ENCODE measurements at regions not wholly inside any gene's neighbourhood (a gene's known extent, or its start where the extent isn't known, plus 50 kb on each side); places are given as distances from the start of the nearest gene placed in this dataset.
A peak's percentile ranks its signal among the peaks of the same experiment; 100 is the strongest.
"Not testable (repeated sequence)": the region's sequence is repeated elsewhere in the genome, so short reads cannot be mapped to it uniquely, and the experiment has no call there.

DNA sequence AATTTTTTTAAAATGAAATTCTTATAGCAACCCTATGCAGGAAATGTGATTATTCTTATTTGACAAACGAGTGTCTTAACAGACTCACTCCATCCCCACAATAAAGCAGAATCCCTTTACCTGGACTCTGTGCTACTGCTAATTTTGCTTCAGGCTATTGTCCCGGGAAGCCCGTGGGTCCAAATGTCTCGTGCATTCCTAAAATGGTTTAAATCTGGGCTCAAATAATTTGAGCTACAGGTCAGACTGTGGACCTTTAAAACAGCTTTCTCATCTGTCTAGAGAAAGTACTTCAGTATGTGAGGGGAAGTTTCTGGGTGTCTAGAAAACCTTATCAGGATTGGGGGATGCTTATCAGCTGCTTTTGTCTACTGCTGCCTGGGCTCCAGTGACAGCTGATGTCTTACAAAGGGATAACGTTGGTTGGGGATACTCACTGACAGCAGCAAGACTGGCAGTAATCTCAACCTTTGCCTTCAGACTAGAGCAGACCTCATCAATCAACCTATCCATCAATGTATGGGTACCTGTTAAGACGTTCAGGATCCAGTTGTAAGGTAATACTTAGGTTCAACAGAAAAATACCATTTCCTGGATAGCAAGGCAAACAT lies 197.9 kb upstream of the CDH11 start:
- no peak for DNase-seq

DNA sequence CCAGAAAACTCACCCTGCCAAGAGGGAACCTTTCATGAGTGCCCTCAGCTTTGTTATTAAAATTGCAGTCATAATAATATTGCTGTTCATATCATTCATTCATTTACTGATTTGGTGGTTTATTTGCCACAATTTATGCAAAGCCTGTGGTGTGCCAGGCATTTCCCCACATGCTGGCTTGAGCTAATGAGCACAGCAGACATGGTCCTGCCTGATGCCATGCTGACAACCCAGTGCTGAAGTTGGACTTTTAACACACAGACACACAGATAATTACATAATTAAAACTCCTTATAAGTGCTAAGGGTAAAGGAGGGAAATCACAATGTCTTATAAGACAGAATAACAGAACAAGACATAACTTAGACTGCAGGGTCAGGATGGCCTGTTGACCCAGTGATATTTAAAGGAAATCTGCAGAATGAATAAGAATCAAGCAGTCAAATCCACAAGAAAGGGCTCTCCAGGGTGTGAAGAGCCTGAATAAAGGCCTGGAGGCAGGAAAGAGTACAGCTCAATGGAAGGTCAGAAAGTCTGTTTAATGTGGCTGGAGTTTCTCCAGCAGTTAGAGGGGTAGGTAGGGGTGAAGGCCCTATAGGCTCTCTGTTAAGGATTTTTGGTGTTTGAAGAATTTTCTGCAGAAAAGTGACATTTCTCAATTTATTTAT lies 196.9 kb upstream of the CDH11 start:
- DNase-seq, result no peak

DNA sequence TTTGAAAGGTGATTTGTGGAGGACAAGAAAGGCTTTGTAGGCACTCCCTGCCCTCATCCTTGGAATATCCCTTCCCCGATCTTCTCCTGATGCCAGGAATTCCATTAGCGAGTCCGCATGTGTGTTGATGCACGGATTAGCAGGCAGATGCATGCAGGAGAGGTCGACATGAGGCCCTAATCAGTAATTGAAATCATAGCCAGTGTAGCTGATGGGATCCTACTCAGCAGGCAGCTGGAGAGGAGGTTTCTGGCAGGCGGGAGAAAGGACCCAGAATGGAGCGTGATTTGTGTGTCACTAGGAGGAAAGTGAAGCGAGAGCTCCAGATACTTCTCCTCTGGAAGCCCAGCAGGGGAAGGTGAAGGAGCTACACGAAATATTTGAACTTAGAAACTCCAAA lies 196.3 kb upstream of the CDH11 start:
- DNase-seq, result peak; percentile 58

DNA sequence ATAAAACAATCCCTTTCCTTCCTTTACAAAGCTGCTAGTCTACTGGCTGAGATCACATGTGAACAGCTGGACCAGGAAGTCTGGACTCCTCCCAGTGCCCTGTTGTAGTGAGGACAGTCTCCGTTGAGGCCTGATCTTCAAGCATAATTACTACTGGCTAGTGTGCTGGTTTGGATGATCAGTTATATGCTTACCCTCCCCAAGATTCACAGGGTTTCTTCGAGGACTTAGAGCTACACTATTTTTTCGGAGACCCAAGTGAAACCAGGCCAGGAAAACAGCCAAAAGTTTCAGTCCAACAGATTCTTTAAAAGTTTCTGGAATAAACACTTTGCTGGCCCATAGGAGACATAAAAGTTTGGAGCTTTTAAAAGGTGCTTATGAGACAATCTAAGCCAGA lies 194.9 kb upstream of the CDH11 start:
- DNase-seq, result no peak

DNA sequence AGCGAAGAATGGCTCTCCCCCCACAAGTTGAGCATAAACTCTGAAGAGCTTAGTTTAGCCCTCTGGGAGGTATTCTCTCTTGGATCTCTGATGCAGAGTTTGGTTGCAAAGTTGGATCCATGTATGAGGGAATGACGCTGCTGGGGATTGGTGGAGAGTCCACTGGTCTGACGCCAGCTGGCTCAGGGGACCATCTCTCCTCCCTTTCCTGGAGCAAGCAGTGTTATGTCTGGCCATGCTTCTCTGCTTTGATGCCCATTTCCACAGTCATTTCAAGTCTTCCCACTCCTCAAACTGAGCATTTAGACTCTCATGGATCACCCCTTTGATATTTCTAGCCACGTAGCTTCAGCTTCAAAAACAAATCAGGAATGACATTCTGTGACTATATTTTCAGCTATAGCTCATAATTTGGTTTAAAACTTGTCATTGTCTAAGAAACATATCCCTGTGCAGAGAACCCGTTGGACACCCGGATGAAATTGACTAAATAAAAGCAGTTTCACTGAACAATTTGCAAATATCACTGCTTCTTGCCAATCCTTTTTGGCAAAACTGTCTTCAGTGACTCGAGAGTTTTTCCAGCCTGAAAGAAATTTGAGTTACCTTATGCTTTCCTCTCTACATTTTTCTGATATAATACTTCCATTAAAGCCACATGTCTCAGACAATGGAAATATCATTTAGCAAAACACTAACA lies 193.4 kb upstream of the CDH11 start:
- no peak for DNase-seq

DNA sequence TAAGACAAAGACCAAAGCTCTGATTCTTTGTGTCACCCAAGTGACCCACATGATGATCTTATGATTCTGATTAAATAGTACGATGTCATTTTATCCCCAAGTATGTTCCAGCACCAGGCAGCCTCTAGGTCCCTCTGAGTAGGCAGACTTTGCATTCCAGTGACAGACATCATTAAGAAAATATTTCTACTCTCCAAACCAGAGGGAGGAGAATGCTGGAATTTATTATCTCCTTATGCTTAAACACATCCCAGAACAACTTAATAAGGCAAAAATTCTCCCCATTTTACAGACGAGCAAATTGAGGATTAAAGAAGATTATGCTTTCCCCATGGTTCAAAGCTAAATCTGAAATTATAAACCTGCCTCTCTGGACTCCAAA lies 192.8 kb upstream of the CDH11 start:
- no peak for DNase-seq

DNA sequence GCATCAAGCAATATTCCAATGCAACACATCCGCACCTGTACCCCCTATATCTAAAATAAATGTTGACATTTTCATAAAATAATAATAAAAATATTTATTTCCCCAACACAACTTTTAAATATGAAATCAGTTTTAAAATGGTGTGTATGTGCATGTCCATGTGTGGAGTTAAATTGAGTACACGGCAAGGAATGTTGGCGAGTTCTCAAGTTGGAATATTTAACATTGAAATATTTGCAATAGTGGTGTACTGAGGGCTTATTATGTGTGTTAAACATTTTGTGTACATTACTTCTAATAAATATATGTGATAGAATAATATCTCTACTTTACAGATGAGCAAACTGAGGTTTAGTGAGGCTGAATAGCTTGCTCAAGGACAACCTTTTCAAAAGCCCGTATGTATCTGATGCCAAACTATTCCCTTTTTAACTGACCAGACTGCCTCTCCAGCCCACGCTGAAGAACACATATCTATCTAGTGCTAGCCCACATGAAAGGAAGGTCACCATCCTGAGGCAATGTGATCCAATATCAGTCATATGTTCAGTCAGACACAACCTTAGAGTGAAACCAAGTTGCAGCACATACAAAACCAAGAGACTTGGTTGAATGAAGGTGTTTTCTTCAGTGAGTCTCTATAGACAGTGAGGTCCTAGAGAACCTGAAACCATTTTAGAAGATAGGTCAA lies 192.2 kb upstream of the CDH11 start:
- DNase-seq, result no peak

DNA sequence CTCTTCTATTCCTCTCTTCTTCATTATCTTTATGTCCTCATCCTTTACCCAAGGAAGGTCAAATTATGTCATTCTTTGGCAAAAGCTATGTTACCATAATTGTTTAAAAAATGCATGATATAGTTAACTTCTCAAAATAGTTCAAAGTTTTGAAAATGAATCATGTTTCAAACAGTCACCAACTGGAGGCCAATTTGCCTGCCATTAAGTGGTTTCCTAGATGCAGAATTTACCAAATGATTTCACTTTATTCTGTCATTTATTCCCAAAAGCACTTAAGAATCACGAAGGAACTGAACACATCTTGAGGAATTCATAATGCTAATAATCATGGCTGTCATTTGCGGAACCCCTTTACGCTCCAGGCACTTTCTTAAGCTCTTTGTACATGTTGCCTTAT lies 190.9 kb upstream of the CDH11 start:
- DNase-seq, result no peak

DNA sequence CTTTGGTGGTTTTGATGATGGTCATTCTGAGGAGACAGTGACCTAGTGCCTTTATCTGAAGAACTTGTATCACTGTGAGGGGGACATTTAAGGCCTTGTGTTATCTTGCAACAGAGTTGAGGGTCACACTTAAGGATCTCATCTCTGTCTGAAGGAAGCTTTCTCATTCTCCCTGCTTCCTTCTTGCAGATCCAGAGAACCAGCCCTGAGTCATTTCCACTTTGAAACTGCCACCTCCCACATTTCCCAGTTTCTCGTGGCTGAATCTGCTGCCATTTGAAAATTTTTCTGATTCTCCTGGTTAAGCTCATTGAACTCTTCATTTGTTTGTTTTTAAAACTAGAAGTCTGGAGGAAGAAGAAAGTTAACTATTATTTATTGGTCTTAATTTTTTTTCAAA lies 190.2 kb upstream of the CDH11 start:
- no peak for DNase-seq

DNA sequence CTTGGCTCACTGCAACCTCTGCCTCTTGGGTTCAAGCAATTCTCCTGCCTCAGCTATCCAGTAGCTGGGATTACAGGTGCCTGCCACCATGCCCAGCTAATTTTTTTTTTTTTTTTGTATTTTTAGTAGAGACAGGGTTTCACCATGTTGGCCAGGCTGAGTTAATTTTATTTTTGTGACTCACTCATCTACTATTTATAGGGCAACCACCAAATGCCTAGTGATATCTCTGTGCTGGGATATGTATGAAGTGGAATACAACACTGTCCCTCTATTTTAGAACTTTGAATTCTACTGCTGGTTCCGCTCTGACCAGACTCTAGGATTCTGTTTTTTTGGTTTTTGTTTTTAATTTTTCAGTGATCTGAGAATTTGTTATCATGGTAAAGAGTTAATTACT lies 188.6 kb upstream of the CDH11 start:
- DNase-seq, result not testable (repeated sequence)

DNA sequence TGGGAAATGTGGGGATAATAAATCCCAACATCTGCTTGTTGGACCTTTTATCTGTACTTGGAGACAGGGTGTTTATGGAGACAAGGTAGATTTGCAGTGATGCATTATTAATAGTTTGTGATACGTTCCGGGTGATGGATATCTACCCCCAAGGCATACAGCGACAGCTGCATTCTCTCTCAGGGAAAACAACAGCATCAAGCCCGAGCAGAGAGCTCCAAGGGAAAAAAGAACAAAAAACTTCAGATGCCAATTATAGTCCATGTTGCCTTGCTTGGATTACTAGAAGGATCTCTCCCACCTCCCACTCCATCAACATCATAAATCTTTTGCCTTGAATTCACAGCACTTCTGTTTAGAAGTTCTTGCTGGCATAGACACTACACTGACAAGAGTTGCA lies 187.5 kb upstream of the CDH11 start:
- DNase-seq, result peak; percentile 65

DNA sequence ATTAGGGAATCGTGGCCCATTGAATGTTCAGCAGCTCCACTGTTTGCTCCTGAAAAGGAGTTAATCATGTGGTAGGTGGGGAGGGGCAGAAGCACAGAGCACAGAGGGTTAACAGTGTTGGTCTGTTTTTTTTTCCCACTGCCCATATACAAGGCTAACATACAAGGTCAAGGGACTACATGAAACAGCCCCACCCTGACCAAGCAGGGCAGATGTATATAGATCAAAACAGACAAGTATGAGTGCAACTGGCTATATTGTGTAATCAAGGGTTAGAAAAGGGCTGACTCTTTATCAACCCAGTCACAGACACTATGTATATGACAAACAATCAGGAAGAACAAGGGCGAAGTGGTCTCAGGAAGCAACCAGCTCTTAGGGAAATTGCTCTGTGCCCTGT lies 186.6 kb upstream of the CDH11 start:
- DNase-seq, result no peak

DNA sequence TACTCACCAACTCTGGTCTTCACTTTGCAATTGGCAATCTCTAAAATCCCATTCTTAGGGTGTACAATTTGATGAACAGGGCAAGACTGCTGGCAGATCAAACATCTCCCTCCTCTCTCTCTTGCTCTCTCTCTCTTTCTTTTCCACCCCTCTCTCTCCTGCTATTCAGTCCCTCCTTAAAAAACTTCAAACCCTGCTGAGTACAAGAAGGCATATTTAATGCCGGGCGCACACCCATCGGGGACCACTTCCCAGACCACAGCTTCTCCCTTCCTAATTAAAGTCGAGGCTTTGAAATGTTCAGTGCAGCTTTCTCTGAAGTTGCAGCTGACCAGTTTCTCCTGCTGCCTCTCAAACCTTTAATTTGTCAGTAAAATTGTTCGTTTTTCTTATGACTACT lies 185.4 kb upstream of the CDH11 start:
- no peak for DNase-seq

DNA sequence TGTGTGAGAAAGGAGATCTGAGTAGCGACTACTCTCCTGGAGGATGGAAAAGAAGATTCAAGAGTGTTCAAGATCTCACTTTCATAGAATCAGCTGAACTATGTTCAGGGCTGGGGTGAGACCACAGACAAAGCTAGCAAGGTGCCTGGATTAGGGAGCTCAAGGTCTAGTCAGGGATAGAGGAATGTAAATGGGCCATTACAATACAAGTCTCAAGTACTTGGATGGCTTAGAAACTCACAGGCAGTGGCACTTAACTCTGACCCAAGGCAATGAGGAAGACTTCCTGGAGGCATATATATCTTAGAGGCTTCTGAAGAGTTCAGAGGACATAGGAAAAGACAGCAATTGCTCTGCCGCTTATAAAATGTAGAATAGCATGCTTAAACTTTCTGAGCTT lies 184.9 kb upstream of the CDH11 start:
- no peak for DNase-seq

DNA sequence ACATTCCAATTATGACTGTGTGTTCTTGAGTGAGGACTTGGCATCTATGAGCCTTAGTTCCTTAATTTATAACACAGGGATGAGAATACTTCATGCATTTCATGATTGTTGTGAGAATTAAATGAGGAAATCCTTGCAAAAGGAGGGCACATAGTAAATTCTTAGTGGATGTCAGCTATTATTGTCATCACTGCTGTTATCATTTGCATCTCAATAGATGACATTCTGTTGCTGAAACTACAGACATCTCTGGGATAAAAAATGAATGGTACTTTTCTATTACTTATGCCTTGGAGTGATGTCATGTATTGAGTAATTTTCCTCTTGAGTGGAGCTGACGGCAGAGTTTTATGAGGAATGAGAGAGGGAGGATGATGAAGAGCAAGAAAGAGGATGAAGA lies 184.4 kb upstream of the CDH11 start:
- no peak for DNase-seq

DNA sequence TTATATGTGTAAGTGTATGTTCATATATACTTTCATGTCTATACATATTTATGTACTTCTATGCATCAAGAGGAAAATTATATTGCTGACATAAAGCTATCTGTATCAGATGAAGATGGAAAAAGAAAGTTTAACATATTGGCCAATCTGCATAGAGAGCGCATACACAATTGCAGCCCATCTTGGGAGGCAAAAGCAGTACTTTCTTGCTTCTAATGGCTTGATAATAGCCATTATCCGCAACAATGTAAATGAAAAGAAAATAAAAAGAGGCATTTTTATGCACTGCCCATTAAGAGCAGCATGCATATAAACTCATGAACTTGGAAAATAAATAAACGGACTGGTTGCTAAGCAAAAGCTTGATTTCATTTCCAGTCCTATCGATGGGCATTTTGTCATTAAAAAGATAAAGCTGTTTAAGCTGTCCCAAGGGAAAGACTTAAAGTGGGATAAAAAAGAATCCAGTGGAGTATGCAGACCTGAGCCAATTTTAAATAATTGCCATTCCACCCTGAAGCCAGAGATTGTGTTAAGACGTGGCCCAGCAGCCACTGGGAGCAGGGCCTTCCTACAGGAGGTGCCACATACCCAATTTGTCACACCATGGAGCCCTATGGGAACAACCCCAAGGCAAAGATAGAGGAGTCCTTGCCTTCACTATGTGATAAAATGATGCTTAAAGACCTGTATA lies 183.6 kb upstream of the CDH11 start:
- DNase-seq, result no peak

DNA sequence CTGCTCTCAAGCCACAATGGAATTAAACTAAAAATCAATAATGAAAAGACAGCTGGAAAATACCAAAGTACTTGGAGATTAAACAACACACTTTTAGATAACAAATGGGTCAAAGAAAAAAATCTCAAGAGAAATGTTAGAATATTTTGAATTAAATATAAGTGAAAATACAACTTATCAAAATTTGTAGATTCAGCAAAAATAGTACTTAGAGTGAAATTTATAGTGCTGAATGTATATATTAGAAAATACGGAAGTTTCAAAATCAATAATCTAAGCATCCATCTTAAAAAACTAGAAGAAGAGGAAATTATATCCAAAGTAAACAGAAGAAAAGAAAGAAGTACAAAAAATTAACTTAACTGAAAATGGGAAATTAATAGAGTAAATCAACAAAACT lies 179.2 kb upstream of the CDH11 start:
- DNase-seq, result no peak

DNA sequence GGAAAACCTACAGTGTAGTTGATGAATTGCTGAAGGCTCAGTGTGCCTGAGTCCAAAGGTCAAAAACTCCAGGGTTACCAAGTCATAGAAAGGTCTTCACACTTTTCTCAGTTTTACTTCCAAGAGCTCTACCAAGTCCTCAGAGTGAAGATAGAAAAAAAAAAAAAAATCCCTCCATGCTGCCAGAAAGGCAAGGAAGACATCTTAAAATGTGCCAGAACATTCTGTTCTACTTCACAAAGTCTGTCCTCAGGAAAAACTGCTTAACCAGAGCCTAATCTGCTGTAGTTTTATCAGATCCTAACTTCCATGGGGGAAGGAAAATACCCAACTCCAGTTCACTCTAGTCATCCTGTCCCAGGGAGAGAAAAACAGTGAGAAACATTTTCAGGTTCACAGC lies 175.6 kb upstream of the CDH11 start:
- DNase-seq, result no peak

DNA sequence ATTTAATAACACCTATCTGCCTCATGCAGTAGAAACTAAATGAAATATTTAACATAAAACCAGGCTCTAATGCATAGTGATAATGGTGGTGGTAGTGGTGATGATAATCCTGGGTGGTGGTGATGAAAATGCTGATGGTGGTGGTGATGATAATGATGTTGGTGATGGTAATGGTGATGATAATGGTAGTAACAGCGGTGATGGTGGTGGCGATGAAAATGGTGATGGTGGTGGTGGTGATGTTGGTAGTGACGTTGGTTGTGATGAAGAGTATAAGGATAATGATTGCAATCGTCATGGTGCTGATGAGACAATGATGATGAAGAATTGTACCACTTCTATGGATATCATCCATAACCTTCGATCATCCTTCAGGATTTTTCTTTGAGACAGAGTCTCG lies 173.7 kb upstream of the CDH11 start:
- DNase-seq, result no peak

DNA sequence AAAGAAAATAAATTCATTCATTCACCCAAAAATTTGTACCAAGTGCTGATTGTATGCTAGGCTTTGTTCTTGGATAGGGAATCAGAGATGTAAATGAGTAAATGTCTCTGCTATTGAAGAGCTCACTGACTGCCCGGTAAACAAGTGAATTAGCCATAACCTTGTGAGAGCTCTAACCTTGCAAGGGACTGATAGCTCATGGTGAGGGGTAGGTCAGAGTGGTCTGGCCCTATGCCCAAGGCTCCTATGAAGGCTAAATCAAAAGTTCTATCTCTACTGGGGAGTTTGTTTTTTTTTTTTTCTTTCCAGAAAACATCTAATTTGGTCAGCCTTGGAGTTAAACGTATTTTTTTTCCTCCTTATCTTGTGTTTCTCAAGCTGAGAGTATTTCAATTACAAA lies 172.8 kb upstream of the CDH11 start:
- no peak for DNase-seq

DNA sequence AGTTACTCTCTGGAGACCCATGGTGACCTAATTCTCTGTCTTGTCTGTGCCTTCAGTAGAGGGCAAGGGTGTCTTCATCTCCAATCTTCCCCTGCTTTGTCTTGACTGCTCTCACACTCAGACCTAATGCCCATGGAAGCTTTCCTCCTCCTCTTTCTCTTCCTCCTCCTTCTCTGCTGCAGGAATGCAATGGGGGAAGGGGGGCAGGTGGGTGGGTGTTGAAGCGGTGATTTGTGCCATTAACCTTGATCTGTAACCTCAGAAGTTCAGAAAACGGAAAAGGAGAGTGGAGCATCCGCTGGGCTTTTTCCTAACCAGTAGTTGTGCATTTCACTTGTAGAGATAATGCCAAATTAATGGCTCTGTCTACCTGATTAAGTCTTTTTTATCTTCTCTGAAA lies 172.3 kb upstream of the CDH11 start:
- no peak for DNase-seq

DNA sequence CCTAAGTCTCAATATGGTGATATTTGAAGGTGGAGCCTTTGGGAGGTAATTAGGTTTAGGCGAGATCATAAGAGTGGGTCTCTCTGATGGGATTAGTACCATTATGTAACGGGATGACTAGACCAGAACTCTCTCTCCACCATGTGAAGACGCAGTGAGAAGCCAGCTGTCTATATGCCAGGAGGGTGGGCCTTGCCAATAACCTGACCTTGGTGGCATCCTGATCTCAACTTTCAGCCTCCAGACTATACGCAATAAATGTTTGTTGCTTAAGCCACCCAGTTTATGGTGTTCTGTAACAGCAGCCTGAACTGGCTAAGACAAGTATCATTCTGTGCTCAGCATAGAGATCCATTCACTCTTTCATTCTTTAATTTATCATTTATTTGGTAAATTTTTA lies 167.2 kb upstream of the CDH11 start:
- no peak for DNase-seq

DNA sequence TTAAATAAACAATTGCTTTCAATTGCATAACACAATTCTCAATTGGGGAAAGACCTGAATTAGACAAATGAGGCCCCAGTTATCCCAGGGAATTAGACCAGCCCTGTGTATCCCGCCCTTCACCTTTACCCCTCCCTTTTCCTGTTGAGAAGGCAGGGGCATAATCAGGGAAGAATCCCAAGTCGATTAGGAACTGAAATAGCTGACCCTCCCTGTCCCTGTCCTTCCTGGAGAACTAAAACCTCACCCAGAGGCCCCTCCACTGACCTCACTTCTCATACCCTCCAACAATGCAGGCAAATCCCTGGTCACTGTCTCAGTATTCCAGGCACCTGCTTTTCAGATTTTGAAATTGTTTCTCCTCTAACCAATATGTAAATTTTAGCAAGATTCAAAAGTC lies 165.4 kb upstream of the CDH11 start:
- no peak for DNase-seq

Data from retina (tissue), 1 donor.